Adrenal gland (tissue), 9 donors: ENCODE measurements at regions not wholly inside any gene's neighbourhood (a gene's known extent, or its start where the extent isn't known, plus 50 kb on each side); places are given as distances from the start of the nearest gene placed in this dataset.

Experiments used
- DNase-seq, 7 donors: peaks; one replicate each; pipeline ENCODE4 v3.0.0-alpha.2; 2019 to 2020
- H3K27ac ChIP-seq, 5 donors: fragments of 200-600 bp; sonication (generic) in 4 of 5; 1 replicate in 3 of 5; 2 replicates in 2 of 5; pipeline versions ENCODE4 v1.5.1 to v1.8.0; 2016 to 2020; ENCODE audit warnings: mild to moderate bottlenecking in 1 of 5
- H3K27me3 ChIP-seq: fragments of 200-600 bp; 2 replicates; pipeline ENCODE4 v1.8.0; 2021
- H3K36me3 ChIP-seq, 2 donors: fragments of 200-600 bp; replicated peaks in 1 of 2; 1 replicate in 1 of 2; 2 replicates in 1 of 2; pipeline versions ENCODE4 v1.5.1 to v1.8.0; 2018 to 2022
- H3K4me1 ChIP-seq, 2 donors: fragments of 200-600 bp; replicated peaks in 1 of 2; 1 replicate in 1 of 2; 2 replicates in 1 of 2; pipeline versions ENCODE4 v1.5.1 to v1.8.0; 2018 to 2021
- H3K4me3 ChIP-seq, 4 donors: fragments of 200-600 bp; sonication (generic) in 3 of 4; one replicate each; pipeline ENCODE4 v1.5.1; 2016 to 2018
- H3K9me3 ChIP-seq, 3 donors: fragments of 200-600 bp; sonication (generic) in 1 of 3; replicated peaks in 1 of 3; 1 replicate in 2 of 3; 2 replicates in 1 of 3; pipeline versions ENCODE4 v1.5.1 to v1.8.0; 2016 to 2021
- POLR2A ChIP-seq, 2 donors: fragments of 450-650 bp; IDR thresholded peaks; one replicate each; pipeline ENCODE4 v1.6.1; 2017; ENCODE audit warnings: antibody characterized with exemption in 2 of 2, mild to moderate bottlenecking in 2 of 2, moderate library complexity in 1 of 2
- WGBS, 4 donors: extraction: QIAGEN DNeasy Blood & Tissue Kit in 2 of 4; methylation state at CpG; one replicate each; pipeline versions ENCODE4 v1.1.5 to v1.1.7; 2013 to 2017; 5-methylcytosine and 5-hydroxymethylcytosine counted together
- intact Hi-C, 2 donors: fragments of 100-400 bp; cut with DNase I; formaldehyde crosslinking; loops; one replicate each; pipeline versions ENCODE4 v1.14.1 to v1.15.0; 2022 to 2023
- TF ChIP-seq, protein P1 (sequence below), 6 experiments: fragments of 450-650 bp in 4 of 6; fragments of 200-600 bp in 2 of 6; sonication (generic) in 1 of 6; IDR thresholded peaks; 1 replicate in 5 of 6; 2 replicates in 1 of 6; pipeline versions ENCODE4 v1.5.1 to v1.8.0; 2016 to 2021; ENCODE audit warnings: antibody characterized with exemption in 6 of 6, mild to moderate bottlenecking in 2 of 6, moderate library complexity in 1 of 6
- donor health status: healthy with polysubstance abuse.
- donor health status: Bipolar disorder and iron deficiency.
- donor health status: DM: yes; HTN: yes; CAD: no.
- donor health status: DM: no; HTN: no; CAD: no.
- donor health status: DM: no; HTN: no; CAD: no.

GRCh38 chrY:19130569-19131358, 357.2 kb upstream of the HSFY2 start:
- WGBS, 4 donors: 36 to 47% methylated on average over 2 of the region's 2 CpGs; no CpG with 5 or more reads in 2 of the 4 donors
- no peak for DNase-seq
- Histone ChIP-seq H3K27ac (no peak overlapping the region), H3K36me3 (no peaks in the 10 kb centered on the region), H3K27me3 (no peaks in the 10 kb centered on the region), H3K4me1 (no peaks in the 10 kb centered on the region), H3K4me3 (no peak overlapping the region), H3K9me3 (no peaks in the 10 kb centered on the region)
- intact Hi-C loops: loop anchor here in 1 of 2 donors (10.0 kb wide), 1 partner anchor 64 kb away; no protein-coding TSS in a partner anchor
- TF ChIP-seq, protein P1, sequence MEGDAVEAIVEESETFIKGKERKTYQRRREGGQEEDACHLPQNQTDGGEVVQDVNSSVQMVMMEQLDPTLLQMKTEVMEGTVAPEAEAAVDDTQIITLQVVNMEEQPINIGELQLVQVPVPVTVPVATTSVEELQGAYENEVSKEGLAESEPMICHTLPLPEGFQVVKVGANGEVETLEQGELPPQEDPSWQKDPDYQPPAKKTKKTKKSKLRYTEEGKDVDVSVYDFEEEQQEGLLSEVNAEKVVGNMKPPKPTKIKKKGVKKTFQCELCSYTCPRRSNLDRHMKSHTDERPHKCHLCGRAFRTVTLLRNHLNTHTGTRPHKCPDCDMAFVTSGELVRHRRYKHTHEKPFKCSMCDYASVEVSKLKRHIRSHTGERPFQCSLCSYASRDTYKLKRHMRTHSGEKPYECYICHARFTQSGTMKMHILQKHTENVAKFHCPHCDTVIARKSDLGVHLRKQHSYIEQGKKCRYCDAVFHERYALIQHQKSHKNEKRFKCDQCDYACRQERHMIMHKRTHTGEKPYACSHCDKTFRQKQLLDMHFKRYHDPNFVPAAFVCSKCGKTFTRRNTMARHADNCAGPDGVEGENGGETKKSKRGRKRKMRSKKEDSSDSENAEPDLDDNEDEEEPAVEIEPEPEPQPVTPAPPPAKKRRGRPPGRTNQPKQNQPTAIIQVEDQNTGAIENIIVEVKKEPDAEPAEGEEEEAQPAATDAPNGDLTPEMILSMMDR (IDR thresholded peaks at IDR 0.05): no peak
- TF ChIP-seq POLR2A (IDR thresholded peaks at IDR 0.05): no peak

- Histone ChIP-seq H3K4me1 (no peaks in the 10 kb centered on the region), H3K4me3 (no peak overlapping the region), H3K36me3 (no peaks in the 10 kb centered on the region), H3K27me3 (no peaks in the 10 kb centered on the region), H3K27ac (no peak overlapping the region), H3K9me3 (no peaks in the 10 kb centered on the region)
- no peak for TF ChIP-seq POLR2A (IDR thresholded peaks at IDR 0.05)
- TF ChIP-seq, protein P1 (IDR thresholded peaks at IDR 0.05): no peak
- 50 to 79% methylated on average over 1 of the region's 1 CpG; no CpG with 5 or more reads in 2 of the 4 donors for WGBS, 4 donors
- DNase-seq: no peak
- intact Hi-C loops: no loop called here
Observed at GRCh38 chrY:19126889-19127288, 353.4 kb upstream of the HSFY2 start.

DNA sequence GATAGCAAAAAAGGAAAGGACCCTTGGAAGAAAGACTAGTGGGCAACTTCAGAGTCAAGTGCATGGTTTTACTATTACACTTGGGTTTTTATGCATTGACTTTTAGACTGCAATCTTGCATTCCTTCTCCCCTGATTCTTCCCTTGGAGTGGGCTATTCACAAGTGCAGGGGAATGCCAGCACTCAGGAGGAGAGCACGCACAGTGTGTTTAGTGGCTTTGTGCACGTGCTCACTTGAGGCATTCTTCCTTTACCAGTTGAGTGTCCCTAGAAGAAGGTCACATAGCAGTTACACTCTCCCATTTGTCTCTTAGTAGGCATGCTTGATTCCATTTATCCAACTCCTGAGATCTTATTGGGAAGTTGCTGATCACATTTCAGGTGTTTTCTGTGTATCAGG, 351.1 kb upstream of the HSFY2 start:
- no peak for DNase-seq
- no peaks in the 10 kb centered on the region for H3K4me1 ChIP-seq
- no peaks in the 10 kb centered on the region for H3K36me3 ChIP-seq
- intact Hi-C loops: no loop called here
- H3K9me3 ChIP-seq: no peaks in the 10 kb centered on the region
- TF ChIP-seq, protein P1 (IDR thresholded peaks at IDR 0.05): no peak
- no peak for TF ChIP-seq POLR2A (IDR thresholded peaks at IDR 0.05)
- 64 to 85% methylated on average over 2 of the region's 2 CpGs; no CpG with 5 or more reads in 2 of the 4 donors for WGBS, 4 donors
- no peak overlapping the region for H3K4me3 ChIP-seq
- no peak overlapping the region for H3K27ac ChIP-seq
- H3K27me3 ChIP-seq: no peaks in the 10 kb centered on the region

DNA sequence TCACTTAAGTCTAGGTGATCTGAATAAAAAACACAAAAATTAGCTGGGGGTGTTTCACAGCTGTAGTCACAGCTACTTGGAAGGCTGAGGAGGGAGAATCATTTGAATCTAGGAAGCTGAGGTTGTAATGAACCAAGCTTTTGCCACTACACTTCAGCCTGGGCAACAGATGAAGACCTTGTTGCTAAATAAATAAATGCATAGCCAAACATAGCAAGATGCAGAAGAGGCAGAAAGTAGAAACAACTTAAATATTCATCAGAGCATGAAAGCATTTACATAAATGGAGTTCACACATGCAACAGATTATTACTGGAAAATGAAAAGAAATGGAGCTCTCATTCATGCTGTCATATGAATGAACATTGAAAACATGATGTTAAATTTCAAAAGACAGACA, 348.9 kb upstream of the HSFY2 start:
- Histone ChIP-seq H3K27me3 (no peaks in the 10 kb centered on the region), H3K4me3 (no peak overlapping the region), H3K36me3 (no peaks in the 10 kb centered on the region), H3K27ac (no peak overlapping the region), H3K9me3 (no peaks in the 10 kb centered on the region), H3K4me1 (no peaks in the 10 kb centered on the region)
- intact Hi-C loops: no loop called here
- TF ChIP-seq POLR2A (IDR thresholded peaks at IDR 0.05): no peak
- TF ChIP-seq, protein P1 (IDR thresholded peaks at IDR 0.05): no peak
- DNase-seq: no peak
